Fibroblast of mammary gland (primary cell): ENCODE measurements at regions not wholly inside any gene's neighbourhood (a gene's known extent, or its start where the extent isn't known, plus 50 kb on each side); places are given as distances from the start of the nearest gene placed in this dataset.

Experiments
- DNase-seq: peaks from one replicate; pipeline ENCODE4 v3.0.0-alpha.2; 2010; ENCODE audit warnings: low read depth
- H3K4me3 ChIP-seq: 2 replicates; pipeline ENCODE4 v1.5.1; 2011; ENCODE audit warnings: low read depth, mild to moderate bottlenecking, low read length, moderate library complexity; ENCODE audit not compliant: control insufficient read depth
- CTCF ChIP-seq: conservative IDR thresholded peaks from 2 replicates; pipeline ENCODE4 v1.5.1; 2011; ENCODE audit warnings: low read depth, low read length, inconsistent platforms; ENCODE audit not compliant: control insufficient read depth, insufficient read depth

GRCh38 chr3:72290859-72291638, 506.1 kb upstream of the PROK2 start:
- H3K4me3 ChIP-seq: no peak overlapping the region
- no peak for DNase-seq
- TF ChIP-seq CTCF: no peak

GRCh38 chr3:72289692-72290071, 504.7 kb upstream of the PROK2 start:
- TF ChIP-seq CTCF: no peak
- no peak overlapping the region for H3K4me3 ChIP-seq

GRCh38 chr3:72288955-72289691, 504.2 kb upstream of the PROK2 start:
- no peak for DNase-seq
- H3K4me3 ChIP-seq: no peak overlapping the region
- no peak for TF ChIP-seq CTCF

More at GRCh38 chr3:72289692-72290071, 504.7 kb upstream of the PROK2 start:
- DNase-seq: no peak

- no peak overlapping the region for H3K4me3 ChIP-seq
- TF ChIP-seq CTCF: no peak
- DNase-seq: no peak
These were observed 503.0 kb upstream of the PROK2 start for GRCh38 chr3:72287956-72288355.

- DNase-seq: no peak
- no peak overlapping the region for H3K4me3 ChIP-seq
- no peak for TF ChIP-seq CTCF
These were observed 500.6 kb upstream of the PROK2 start for GRCh38 chr3:72285502-72285901.

- H3K4me3 ChIP-seq: no peak overlapping the region
- DNase-seq: no peak
- TF ChIP-seq CTCF: no peak
These were observed 499.5 kb upstream of the PROK2 start for GRCh38 chr3:72284471-72284870.
